Thyroid gland (tissue), 4 donors: ENCODE measurements at regions not wholly inside any gene's neighbourhood (a gene's known extent, or its start where the extent isn't known, plus 50 kb on each side); places are given as distances from the start of the nearest gene placed in this dataset.

ENCODE experiments used
- POLR2A ChIP-seq, 2 donors: fragments of 450-650 bp; IDR thresholded peaks; one replicate each; pipeline ENCODE4 v1.6.1; 2017; ENCODE audit warnings: antibody characterized with exemption in 2 of 2, mild to moderate bottlenecking in 2 of 2, moderate library complexity in 1 of 2
- TF ChIP-seq, protein P1 (sequence below), 6 experiments: fragments of 200-600 bp in 3 of 6; fragments of 450-650 bp in 3 of 6; sonication (generic) in 3 of 6; IDR thresholded peaks; one replicate each; pipeline ENCODE4 v1.5.1; 2016 to 2019; ENCODE audit warnings: antibody characterized with exemption in 6 of 6, mild to moderate bottlenecking in 2 of 6, inconsistent platforms in 1 of 6, moderate library complexity in 1 of 6

DNA sequence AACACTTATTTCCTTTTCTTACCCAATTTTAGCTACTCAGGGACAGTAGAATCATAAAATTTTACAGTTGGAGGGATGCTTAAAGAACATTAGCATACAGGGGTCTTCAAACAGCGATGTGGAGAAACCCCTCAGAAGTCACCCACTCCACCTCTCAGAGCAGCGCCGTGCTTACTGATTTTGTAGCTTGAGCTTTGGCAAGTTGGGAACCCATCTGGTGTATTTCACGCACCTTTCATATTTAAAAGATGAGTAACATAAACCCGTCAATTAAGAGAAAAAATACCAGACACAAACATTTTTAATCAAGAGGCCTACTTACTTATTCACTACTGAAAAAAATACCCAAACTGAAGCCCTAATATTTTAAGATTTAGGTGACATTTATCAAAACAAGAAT is 80.9 kb downstream of the ADAMTS15 start:
- TF ChIP-seq, protein P1, sequence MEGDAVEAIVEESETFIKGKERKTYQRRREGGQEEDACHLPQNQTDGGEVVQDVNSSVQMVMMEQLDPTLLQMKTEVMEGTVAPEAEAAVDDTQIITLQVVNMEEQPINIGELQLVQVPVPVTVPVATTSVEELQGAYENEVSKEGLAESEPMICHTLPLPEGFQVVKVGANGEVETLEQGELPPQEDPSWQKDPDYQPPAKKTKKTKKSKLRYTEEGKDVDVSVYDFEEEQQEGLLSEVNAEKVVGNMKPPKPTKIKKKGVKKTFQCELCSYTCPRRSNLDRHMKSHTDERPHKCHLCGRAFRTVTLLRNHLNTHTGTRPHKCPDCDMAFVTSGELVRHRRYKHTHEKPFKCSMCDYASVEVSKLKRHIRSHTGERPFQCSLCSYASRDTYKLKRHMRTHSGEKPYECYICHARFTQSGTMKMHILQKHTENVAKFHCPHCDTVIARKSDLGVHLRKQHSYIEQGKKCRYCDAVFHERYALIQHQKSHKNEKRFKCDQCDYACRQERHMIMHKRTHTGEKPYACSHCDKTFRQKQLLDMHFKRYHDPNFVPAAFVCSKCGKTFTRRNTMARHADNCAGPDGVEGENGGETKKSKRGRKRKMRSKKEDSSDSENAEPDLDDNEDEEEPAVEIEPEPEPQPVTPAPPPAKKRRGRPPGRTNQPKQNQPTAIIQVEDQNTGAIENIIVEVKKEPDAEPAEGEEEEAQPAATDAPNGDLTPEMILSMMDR (IDR thresholded peaks at IDR 0.05), result no peak
- no peak for TF ChIP-seq POLR2A (IDR thresholded peaks at IDR 0.05)
